ENCODE measurements at regions not wholly inside any gene's neighbourhood (a gene's known extent, or its start where the extent isn't known, plus 50 kb on each side); places are given as distances from the start of the nearest gene placed in this dataset.
"Not testable (repeated sequence)": the region's sequence is repeated elsewhere in the genome, so short reads cannot be mapped to it uniquely, and the experiment has no call there.

GRCh38 chr13:83825676-83826075, 56.6 kb downstream of the SLITRK1 start:
- no peak for DNase-seq

DNA sequence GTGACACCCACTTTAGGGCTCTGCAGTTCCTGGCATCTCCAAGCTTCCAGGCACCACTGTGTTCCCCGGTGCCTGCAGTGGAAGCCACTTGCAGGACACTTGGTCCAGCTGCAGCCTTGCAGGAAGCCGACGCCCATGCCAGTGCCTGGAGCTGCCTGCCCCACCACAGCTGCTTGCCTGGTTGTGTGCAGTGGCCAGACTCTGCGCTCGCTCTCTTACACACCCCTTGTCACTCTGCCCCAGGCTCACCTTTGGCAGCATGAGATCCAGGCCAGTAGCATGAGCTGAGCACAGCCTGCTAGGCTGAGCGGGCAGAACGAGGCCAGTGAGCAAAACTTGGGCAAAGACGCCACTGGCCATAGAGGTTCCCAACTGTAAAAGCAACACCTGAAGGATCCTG, 57.7 kb downstream of the SLITRK1 start:
- DNase-seq, result no peak

DNA sequence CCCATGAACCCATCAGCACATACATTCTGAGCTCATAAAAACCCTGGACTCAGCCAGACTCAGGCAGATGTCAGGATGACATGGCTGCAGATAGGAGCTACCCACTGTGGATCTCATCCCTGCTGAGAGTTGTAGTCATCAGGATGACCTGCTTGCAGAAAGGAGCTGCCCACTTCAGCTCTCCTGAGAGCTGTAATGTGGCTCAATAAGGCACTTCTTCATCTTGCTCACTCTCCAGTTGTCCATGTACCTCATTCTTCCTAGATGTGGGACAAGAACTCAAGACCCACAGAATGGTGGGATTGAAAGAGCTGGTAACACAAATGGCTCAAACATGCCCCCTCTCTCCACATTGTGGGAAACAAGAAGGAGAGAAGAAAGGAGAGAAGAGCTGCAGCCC, 58.2 kb downstream of the SLITRK1 start:
- DNase-seq, result no peak

GRCh38 chr13:83819611-83820010, 62.7 kb downstream of the SLITRK1 start:
- no peak for DNase-seq

- no peak for DNase-seq
These were observed 63.1 kb downstream of the SLITRK1 start for GRCh38 chr13:83819156-83819555.

- DNase-seq, result no peak
These were observed 66.2 kb downstream of the SLITRK1 start for GRCh38 chr13:83816081-83816480.

- DNase-seq, result no peak
These were observed 66.7 kb downstream of the SLITRK1 start for GRCh38 chr13:83815598-83815997.

DNA sequence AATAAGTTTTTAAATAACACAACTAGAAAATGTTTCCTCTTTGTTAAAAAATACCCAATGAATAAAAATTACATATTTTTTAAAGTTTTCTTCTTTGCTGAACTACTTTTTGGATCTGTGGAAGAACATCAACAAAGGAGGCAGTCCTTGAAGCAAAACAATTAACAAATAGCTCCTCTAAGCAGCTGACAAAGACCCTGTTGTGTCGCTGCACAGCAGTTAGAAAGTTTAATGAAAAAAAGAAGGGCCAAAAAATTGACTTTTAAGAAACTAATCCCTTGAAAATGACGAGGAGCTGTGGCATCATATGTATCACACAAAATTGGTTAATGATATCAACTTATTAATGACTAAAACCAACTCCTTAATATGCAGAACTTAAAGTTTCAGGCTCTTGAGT, 72.1 kb downstream of the SLITRK1 start:
- DNase-seq, result no peak

GRCh38 chr13:83804356-83804962, 77.8 kb downstream of the SLITRK1 start:
- no peak for DNase-seq

GRCh38 chr13:83798731-83799130, 83.5 kb downstream of the SLITRK1 start:
- no peak for DNase-seq

DNA sequence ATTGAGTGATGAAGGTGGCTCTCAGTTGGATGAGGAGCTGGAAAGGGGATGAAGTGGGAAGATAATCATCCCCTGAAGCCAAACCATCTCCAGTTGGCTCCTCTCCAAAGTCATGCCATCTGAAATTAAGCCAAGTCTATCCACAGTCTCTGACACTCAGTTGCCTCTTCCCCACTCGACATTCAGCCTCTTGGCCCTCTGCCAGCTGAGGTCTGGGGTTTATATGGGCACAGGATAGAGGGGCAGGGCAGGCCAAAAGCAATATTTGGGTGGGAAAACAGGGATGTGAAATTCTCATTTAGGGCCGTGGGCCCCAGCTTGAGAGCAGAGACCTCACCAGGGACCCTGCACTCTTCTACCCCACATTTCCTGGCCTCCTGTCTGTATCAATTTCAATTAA, 85.9 kb downstream of the SLITRK1 start:
- DNase-seq, result no peak

- no peak for DNase-seq
These were observed 87.7 kb downstream of the SLITRK1 start for GRCh38 chr13:83794583-83794982.

GRCh38 chr13:83780227-83780626, 102.0 kb downstream of the SLITRK1 start:
- no peak for DNase-seq

DNA sequence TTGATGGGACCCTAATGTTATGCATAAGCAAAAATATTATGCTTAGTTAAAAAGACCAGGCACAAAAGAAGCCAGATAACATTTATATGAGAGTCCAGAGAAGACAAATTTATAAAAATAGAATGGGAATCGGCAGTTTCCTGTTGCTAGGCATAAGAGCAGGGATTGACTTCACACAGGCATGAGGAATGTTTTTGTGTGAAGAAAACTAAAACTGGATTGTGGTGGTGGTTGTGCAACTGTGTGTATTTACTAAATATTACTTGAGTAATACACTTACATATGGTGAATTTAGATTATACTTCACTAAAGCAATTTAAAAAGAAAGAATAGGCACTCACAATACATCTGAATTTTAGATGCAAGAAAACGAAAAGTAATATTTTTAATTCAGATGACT, 108.3 kb downstream of the SLITRK1 start:
- no peak for DNase-seq

DNA sequence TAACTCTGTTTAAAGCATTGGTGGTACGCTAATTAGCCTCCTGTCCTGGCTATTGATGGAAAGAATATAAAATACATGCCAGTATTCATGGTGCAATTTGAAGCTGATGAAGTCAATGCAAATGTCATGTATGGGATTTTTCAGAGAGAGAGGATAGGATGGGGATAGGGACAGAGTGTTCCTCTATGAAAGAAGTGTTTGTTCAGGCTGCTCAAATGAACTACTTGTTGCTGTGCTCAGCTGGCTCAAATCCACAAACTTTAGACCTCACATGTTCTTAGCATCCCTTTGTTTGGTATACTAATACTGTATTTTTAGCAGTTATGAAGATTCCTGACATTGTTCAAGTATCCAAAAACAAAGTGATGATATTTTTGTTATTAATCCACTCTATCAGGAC, 116.5 kb downstream of the SLITRK1 start:
- DNase-seq, result no peak

DNA sequence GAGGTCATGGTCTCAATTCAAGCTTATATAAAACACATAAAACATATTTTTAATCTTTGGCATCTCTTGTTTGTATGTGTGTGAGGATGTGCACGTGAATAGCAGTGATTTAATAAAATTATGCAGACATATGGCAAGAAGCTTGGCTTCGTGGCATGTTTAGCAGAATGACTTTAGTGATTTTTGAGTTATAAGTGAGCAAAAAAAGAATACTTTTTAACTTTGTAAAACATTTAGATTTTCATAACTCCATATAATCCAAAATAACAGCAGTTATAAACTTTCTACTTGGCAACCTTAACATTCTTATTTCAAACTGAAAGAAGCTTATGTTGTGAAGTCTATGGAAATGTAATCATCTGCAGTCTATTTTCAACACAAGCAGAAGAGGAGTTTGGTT, 120.6 kb downstream of the SLITRK1 start:
- DNase-seq, result no peak

GRCh38 chr13:83755210-83755609, 127.1 kb downstream of the SLITRK1 start:
- not testable (repeated sequence) for DNase-seq

- no peak for DNase-seq
These were observed 128.2 kb downstream of the SLITRK1 start for GRCh38 chr13:83753912-83754624.

DNA sequence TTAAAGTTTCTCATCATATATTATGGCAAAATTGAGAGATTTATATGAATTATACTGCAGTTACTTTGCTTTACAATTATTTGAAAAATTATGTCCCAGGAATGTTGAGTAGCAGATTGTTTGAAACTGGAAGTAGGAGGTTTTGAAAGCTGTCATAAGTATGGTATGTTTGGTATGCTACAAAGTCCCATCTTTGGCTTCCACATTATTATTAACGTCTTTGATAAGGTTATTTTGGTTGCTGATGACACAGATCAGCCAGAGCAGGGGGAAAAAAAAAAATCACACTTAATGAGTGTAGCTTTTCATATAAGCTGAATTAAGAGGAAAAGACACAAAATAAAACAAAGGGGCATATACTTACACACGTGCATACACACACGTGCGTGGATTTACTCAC, 130.1 kb downstream of the SLITRK1 start:
- no peak for DNase-seq

- DNase-seq, result no peak
These were observed 141.7 kb downstream of the SLITRK1 start for GRCh38 chr13:83740622-83741021.

GRCh38 chr13:83738407-83738806, 143.9 kb downstream of the SLITRK1 start:
- DNase-seq, result no peak

DNA sequence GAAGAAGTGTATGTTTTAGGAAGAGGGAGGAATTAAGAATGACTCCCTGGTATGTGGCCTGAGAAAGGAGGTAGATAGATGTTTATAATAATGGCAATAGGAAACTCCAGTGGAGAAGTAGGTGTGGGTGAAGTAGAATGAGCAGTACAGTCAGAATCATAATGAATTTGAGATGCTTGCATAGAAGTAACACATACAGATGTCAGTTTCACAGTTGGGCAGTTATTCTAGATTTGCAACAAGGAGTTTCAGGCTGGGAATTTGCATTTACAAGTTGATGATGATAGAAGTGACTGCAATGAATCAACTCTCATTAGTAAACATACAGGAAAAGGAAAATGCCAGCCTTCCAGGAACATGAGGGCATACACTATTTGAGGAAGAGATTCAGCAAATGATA, 149.0 kb downstream of the SLITRK1 start:
- DNase-seq, result no peak

- DNase-seq, result no peak
These were observed 149.5 kb downstream of the SLITRK1 start for GRCh38 chr13:83732755-83733154.

DNA sequence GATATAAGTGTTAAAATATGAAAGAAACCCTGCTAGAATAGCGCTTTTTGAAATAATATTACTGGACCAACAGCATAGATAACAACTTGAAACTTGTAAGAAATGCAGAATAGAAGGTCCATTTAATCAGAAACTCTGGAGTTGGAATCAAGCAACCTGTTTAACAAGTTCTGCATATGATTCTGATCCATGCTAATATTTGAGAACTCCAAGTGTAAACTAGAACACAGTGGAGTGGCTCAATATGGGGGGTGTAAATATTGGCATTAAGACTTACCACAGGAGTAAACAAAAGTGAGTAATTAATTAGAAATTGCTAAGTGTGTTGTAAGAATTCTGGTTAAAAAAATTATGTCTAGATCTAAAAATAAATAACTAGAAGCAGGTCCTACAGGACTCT, 151.2 kb downstream of the SLITRK1 start:
- DNase-seq, result no peak

DNA sequence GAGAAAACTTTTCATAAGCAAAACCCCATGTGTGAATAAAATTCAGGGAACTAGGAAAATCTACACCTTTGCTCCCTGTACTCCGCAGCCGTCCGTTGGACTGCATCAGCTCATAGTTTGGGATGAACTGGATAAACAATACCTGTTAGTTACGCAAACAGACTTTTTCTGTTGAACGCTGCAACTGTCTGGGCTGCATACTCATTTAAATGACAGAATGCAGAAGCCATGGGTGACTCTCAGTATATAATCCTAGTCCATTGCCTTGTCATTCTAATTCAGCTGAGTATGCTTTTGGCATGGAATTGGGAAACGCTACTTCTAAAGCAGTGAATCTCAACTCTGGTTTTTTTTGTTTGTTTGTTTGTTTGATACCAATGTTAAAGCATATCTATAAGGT, 151.6 kb downstream of the SLITRK1 start:
- no peak for DNase-seq

Measured in CD4-positive, alpha-beta T cell treated with Interleukin-15 for 1 hour (primary cell).